ENCODE measurements at regions not wholly inside any gene's neighbourhood (a gene's known extent, or its start where the extent isn't known, plus 50 kb on each side); places are given as distances from the start of the nearest gene placed in this dataset.
"Not testable (repeated sequence)": the region's sequence is repeated elsewhere in the genome, so short reads cannot be mapped to it uniquely, and the experiment has no call there.

DNA sequence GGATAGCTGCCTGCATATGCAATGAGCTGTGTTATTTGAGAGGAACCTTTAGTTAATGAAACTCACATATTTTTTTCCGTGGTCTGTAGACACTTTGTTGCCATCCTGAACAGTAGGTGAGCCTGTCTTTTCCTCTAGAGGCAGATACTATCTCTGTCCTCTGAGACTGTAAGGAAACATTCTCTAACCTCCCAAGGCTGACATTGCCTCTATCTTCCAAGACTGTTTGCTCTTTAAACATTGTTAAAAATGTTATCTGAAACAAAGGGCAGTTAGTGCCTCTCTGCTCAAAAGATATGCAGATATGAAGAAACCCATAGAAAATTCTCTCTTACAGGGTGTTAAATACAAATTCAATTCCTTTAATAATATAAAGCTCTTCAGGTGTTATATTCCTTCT, 963.8 kb upstream of the CNTN5 start:
- in situ Hi-C loops (cut with HindIII; ENCODE audit: low sequenced_read_pairs): no loop called here

DNA sequence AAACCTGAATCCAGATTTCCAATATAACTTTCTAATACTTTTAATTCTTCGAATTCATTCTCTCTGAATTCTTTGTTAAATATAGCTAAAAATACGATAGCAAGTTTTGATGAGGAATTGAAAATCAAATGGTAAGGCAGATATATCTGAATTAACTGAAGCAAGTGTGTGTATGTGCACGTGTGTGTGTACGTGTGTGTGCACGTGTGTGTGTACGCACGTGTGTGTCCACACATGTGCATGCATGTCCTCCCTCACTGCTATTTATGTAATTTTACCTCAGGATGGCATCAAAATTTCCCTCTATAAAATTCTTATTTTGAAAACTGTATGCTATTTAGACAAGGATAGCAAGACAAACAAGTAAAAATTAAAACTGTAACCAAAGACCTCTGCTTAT, 961.3 kb upstream of the CNTN5 start:
- in situ Hi-C loops (cut with HindIII; ENCODE audit: low sequenced_read_pairs): no loop called here

DNA sequence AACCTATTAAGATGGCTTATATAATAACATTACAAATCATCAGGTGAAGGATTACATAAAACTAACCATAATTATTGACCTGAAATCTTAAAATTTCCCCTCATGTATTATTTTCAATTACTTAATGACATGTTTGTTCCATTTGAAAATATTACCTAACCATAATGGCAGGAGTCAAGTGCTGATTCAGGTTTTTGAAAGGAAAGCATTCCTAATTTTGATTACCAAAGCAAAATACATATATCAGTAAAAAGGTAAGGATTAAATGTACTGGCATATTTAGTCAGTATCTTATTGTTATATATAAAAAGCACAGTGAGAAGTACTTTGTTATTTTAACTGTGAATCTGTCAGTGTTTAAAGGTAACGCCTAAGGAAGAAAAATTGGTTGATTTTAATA, 960.0 kb upstream of the CNTN5 start:
- in situ Hi-C loops (cut with HindIII; ENCODE audit: low sequenced_read_pairs): no loop called here

DNA sequence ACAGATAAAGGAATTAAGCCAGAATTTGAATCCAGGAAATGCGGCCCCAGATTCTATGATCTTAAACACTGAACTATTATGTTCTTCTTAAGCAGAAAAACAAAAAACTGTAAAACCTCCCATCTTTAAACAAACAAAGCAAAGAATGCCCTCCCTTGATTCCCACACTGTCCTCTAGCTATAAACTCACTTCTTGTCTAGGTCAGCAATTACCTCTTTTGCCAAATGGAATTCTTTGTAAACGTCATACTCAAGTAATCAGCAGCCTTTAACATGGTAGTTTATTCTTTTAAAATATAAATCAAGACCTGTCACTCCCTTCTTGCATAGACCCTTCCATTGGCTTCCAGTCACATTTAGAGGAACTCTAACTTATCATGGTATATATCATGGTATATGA, 958.9 kb upstream of the CNTN5 start:
- in situ Hi-C loops (cut with HindIII; ENCODE audit: low sequenced_read_pairs): no loop called here

DNA sequence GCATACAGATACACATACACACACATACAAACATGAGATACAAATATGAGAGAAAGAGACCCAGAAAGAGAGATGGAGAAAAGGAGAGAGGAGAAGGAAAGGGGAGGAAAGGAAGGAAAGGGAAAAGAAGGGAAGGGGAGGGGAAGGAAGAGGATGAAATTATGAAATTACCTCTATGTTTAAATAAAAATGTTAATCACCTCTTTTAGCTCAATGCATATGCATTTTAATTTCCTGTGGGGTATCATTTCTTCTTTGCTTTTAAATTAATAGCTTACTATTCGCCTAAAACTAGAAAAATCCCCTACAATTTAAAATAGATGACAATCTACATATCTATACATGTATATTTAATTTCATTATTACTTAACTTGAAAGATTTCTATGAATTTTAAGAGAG, 958.0 kb upstream of the CNTN5 start:
- in situ Hi-C loops (cut with HindIII; ENCODE audit: low sequenced_read_pairs): no loop called here

DNA sequence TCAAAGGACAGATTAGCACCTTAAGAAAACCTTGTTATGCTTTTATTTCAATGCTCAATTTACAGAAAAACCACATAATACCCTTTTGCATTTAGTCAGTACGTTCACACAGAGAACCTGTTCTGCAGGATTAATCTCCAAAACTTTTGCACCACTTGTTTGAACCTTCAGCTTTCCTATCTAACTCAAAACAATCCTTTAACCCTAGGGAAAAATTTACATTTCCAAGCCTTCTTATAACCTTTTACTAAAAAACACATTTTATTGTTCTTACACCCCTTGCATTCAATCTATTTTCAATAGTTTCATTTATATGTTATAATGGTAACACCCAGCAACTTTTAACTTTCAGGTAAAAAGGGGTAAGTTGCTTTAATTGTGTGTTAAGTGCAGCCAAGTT, 952.5 kb upstream of the CNTN5 start:
- in situ Hi-C loops (cut with HindIII; ENCODE audit: low sequenced_read_pairs): no loop called here

DNA sequence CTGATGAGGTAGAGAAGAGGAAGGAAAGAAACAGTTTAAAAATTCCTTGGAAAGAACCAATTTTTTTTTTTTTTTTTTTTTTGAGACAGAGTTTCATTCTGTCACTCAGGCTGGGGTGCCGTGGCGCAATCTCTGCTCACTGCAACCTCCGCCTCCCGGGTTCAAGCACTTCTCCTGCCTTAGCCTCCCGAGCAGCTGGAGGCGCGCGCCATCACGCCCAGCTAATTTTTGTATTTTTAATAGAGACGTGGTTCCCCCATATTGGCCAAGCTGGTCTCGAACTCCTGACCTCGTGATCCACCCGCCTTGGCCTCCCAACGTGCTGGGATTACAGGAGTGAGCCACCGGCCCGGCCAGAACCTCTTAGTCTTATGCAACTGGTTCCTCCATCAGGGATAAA, 951.6 kb upstream of the CNTN5 start:
- in situ Hi-C loops (cut with HindIII; ENCODE audit: low sequenced_read_pairs): not testable (repeated sequence)

DNA sequence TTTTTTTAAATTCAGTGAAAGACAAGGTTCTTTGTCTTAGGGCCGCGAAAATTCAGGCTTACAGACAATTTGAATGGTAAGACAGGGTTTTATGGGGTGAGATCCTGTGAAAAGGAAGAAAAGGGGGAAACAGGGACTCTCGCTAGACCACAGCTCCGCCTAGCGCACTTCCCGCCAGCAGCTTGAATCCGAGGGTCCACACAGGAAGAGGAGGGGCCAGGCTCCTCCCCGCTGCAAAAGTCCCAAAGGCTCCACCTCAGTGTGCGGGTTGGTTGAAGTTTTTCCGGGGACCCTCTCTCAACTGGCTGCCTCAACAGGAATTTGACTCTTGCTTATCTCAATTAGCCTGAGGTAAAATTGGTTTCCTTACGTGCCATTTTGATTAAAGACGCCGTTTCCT, 950.9 kb upstream of the CNTN5 start:
- in situ Hi-C loops (cut with HindIII; ENCODE audit: low sequenced_read_pairs): no loop called here

DNA sequence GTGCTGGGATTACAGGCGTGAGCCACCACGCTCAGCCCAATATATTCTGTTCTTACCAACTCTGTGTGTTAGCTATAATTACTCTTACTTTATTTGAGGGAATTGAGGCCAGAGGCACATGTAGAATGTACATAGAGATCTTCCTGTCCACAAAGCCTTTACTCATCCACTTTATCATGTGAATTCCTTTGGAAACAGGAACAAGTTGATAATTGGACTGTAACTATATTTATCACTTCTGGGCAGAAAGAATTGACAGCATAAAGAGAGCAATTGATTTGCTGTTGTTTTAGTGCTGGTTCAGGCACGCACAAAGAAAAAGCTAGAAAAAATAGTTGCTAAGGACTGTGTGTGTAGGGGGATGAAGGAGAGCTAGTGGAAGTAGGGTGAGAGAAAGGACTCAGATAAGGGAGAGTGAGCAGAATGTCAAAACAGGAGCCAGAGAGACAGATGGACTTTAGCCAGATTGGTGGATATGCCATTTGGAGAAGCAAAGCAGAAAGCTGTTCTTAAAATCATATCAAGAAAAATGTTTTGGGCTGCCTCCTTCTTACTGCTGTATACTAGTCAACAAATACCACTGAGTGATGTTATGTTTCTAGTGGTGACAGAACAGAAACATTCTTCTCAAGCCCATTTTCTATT, 929.8 kb upstream of the CNTN5 start:
- in situ Hi-C loops (cut with HindIII; ENCODE audit: low sequenced_read_pairs): no loop called here

DNA sequence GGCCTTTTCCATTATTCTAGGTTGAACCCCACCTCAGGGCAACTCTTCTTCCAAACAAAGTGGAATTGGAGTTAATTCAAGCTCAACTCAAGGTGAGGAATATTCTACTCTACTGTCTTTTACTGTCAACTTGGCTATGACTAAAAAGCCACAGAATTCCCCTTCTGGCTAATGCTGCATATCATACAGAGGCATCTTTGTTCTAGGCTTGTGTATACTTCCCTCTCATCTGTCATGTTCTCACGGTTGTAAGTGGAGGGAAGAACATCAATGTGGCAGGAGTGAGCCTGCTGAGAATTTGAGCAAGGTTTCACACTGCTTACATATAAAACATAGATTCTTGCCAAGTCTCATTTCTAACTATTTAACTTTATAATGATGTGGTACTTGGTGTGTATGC, 921.4 kb upstream of the CNTN5 start:
- in situ Hi-C loops (cut with HindIII; ENCODE audit: low sequenced_read_pairs): no loop called here

DNA sequence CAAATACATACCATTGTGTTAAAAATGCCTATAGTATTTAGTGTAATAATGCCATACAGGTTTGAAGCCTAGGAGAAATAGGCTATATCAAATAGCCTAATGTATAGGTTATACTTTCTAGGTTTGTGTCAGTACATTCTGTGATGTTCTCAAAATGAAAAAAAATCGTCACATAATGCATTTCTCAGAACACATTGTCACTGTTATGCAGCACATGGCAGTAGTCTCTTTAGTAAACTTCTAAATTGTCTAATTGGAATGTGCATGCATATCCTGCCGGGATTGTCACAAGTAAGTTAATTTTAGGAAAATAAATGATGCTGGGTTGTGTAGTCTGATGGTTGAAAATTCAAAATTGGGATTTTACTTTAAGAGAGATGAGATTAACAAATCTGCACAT, 920.1 kb upstream of the CNTN5 start:
- in situ Hi-C loops (cut with HindIII; ENCODE audit: low sequenced_read_pairs): no loop called here

DNA sequence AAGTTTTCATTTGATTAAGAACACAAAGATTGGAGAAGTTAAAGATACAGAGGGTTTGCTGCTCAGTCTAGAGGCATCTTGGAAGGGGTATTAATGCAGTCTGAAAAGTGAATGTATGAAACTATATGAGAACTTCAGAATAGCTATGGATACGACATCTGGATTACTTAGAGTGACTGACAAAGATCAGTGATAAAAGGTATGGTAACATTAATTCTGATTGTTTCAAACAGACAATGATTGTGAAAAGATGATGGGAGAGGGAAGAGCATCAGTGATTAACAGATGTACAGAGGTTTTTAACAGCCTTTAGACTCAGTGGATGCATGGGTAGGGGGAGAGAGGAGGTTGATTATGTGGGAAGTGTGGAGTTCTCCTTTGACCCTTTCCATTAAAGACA, 919.4 kb upstream of the CNTN5 start:
- in situ Hi-C loops (cut with HindIII; ENCODE audit: low sequenced_read_pairs): no loop called here

DNA sequence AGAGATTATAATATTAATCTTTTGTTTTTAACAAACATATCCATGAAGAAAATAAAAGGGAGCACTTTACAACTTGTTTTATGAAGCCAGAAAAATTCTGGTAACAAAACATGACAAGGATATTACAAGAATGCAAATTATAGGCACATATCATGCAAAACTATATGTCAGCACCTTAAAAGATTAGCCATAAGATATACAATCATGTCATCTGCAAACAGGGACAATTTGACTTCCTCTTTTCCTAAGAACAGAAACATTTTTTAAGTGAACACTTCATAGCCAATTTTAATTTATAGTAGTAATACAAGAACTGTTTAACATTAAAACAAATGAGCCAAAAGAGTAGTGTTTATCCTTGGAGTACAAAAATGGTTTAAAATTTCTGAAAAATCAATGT, 916.5 kb upstream of the CNTN5 start:
- in situ Hi-C loops (cut with HindIII; ENCODE audit: low sequenced_read_pairs): no loop called here

DNA sequence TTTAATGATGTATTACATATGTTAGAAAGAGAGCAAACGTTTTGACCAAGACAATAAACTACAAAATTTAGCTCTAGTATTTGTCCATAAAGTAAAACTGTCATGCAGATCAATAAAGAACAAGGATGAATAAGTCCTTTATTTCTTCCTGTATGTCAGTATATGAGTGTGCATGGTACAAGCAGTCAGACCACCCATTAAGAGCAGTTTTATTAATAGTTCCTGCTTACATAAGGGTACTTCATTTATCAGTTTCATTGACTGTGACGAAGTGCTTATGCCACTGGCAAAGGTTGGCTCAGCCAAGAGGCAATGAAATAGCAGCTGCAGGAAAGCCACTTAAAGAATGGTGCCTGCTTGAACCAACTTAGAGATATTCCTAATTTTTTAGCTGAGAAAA, 913.0 kb upstream of the CNTN5 start:
- in situ Hi-C loops (cut with HindIII; ENCODE audit: low sequenced_read_pairs): no loop called here

DNA sequence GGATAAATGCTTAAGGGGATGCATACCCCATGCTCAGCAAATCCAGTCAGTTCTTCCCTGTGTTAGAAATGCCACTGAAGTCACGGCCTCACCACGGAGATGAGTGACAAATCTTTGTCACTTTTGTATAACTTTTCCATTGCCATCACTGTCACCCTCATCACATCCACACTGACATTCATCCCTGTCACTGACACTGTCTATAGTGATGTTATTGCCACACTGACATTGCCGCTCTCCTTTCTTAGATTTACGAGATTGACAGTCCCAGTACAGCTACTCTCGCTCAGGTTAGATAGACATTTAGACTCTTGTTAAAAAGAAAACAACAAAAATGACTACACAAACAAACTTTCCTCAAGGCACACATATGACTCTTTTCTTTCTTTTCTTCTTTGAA, 910.7 kb upstream of the CNTN5 start:
- in situ Hi-C loops (cut with HindIII; ENCODE audit: low sequenced_read_pairs): no loop called here

DNA sequence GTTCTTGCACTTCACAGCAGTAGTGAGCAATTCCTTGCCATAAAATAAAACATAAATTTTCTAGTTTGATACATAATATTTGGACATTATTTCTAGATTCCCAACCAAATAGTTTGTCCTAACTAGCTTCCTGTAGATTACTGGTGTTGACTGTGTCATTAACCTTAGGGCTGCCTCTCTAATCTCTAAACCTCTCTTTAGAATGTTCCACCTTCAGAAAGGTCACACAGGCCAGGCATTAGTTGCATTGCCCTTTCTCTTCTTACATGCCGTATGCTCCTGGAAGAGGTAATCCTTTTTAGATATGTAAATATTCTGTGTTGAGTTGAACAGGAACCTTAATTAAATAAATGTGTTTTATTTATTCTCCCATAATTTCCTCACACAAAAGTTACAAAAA, 904.9 kb upstream of the CNTN5 start:
- in situ Hi-C loops (cut with HindIII; ENCODE audit: low sequenced_read_pairs): no loop called here

DNA sequence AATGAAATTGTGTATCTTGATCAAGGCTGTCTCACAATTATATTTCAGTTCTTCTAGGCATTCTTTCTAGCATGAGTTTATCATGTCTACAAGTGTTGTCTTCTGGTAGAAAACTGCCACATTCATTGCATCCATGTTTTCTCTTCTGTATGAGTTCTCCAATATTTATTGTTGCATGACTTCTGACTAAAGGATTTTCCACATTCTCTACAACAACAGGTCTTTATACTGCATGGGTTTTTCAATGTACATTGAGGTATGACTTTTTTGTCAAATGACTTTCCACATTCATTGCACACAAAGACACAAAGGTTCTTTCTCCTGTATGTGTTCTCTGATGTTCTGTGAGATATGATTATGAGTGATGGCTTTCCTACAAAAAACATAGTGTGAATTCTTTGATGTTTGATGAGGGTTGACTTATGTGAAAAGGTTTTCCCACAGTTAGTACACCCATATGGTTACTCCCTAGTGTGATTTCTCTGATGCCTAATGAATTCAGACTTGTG, 890.6 kb upstream of the CNTN5 start:
- in situ Hi-C loops (cut with HindIII; ENCODE audit: low sequenced_read_pairs): no loop called here

DNA sequence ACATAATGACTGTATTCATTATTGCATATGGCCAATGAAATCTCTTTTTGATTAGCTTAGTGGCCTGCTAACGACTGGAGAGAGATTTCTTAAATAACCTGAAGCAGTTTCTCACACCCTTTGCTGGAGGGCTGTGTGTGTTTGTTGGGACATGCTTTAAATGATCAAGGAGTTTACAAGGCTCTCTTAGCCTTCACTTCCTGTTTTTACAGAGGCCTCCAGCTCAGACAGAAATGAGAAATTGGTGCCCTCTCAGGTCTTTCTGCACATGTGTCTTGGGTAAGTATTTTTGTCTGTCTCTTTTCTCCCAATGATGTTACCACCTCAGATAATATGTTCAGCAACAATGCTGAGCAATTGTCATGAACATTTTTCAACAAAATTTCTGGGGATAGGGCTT, 884.4 kb upstream of the CNTN5 start:
- in situ Hi-C loops (cut with HindIII; ENCODE audit: low sequenced_read_pairs): no loop called here

DNA sequence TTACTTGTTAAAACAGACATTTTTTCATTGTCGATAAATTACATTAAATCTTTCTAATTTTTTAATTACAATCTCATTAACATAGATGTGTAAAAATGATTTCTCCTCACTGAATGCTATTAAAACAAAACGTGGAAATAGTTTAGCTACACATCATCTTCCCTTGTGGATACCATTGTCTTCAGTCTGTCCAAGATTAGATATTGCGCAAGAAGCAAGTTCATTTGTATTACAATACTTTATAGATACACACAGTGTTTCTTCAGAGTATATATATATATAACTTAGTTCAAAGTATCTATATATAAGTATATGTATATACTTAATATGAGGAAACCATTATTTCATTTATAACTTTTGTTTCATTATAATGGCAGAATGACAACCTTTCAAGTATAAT, 883.3 kb upstream of the CNTN5 start:
- in situ Hi-C loops (cut with HindIII; ENCODE audit: low sequenced_read_pairs): no loop called here

DNA sequence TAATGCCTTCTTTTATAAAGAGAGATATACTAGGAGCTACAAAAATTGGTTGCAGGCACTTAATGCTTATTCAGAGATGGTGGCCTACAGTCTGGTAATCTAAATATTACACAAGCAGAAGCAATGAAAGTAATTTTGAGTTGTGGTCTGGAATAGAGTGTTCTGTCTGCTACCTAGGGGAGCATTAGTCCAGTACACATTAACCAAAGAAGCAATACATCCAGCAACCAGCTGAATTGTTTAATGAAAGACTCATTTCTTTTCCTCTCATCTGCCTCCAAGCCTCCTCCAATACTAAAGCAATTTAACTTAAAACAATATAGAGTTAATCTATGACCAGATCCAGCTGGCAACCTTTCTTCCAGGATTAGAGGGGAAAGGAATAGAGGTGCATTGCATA, 877.1 kb upstream of the CNTN5 start:
- in situ Hi-C loops (cut with HindIII; ENCODE audit: low sequenced_read_pairs): no loop called here

DNA sequence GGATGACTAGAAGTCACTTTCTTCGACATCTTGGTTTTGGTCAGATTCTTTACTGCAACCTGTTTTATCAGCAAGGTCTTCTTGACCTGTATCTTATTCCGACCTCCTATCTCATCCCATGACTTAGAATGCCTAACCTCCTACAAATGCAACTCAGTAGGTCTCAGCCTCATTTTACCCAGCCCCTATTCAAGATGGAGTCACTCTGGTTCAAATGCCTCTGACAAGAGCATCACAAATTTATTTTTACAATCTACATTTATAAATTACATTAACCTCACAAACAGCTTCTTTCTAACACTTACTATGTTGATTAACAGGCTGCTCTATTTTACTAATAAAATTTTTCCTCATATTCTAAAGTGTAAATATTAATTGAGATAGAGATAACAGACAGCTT, 867.0 kb upstream of the CNTN5 start:
- in situ Hi-C loops (cut with HindIII; ENCODE audit: low sequenced_read_pairs): no loop called here

DNA sequence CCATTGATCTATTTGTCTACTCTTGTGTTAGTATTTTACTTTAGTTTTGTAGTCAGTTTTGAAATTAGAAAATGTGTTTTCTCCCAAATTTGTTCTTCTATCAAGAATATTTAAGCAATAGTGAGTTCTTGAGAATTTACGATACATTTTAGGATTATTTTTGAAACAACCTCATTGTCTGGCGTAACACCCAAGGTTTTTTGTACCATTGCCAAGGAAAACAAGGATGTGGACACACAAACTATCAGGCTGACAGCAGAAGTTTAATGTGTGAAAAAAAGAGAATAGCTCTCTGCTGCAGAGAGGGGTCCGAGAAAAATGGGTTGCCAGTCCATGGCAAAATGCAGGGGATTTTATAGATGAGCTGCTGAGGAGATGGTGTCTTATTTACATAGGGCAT, 865.1 kb upstream of the CNTN5 start:
- in situ Hi-C loops (cut with HindIII; ENCODE audit: low sequenced_read_pairs): no loop called here

DNA sequence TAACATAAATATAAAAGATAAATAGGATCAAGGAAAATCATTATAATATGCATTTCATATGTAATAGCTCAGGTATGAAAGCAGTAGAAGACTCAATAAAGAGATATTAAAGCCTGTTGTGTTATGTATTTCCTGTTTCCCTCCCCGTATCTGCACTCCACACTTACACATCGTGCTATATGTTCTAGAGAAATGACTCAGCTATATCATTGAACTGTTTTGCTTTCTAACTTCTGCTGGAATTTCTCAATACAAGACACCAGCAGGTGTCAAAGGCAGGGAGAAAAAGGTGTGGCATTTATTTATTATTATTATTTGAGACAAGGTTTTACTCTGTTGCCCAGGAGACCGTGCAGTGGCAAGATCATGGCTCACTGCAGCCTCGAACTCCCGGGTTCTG, 842.8 kb upstream of the CNTN5 start:
- in situ Hi-C loops (cut with HindIII; ENCODE audit: low sequenced_read_pairs): no loop called here

All from DLD1 (cell line).